ENCODE measurements at regions not wholly inside any gene's neighbourhood (a gene's known extent, or its start where the extent isn't known, plus 50 kb on each side); places are given as distances from the start of the nearest gene placed in this dataset.
"Not testable (repeated sequence)": the region's sequence is repeated elsewhere in the genome, so short reads cannot be mapped to it uniquely, and the experiment has no call there.

DNA sequence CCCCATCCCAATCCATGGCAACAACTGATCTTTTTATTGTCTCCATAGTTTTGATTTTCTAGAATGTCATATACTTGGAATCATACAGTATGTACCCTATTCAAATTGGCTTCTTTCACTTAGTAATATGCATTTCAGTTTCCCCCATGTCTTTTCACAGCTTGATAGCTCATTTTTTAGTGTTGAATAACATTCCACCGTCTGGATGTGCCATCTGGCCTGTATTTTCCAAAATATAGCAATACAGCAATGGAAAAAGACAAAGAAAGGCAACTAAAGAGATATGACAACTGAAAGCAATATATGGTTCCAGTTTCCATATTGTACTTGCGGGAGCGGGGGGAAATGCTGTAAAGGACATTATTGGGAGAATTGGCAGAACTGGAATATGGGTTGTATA is 166.4 kb upstream of the NT5E start:
- TF ChIP-seq CTBP1 (IDR thresholded peaks at IDR 0.05; ENCODE audit: borderline replicate concordance) (no peak), L3MBTL2 (conservative IDR thresholded peaks at IDR 0.05) (no peak), SP1 (IDR thresholded peaks at IDR 0.05) (no peak), LEF1 (IDR thresholded peaks at IDR 0.05; ENCODE audit: borderline replicate concordance) (no peak), TARDBP (IDR thresholded peaks at IDR 0.05) (no peak), HDGF (IDR thresholded peaks at IDR 0.05; ENCODE audit: borderline replicate concordance) (no peak), ZNF384 (IDR thresholded peaks at IDR 0.05) (no peak), ARNT (IDR thresholded peaks at IDR 0.05) (no peak), FOXA1 (IDR thresholded peaks at IDR 0.05) (no peak), SUZ12 (IDR thresholded peaks at IDR 0.05) (no peak), PKNOX1 (IDR thresholded peaks at IDR 0.05) (no peak), BHLHE40 (IDR thresholded peaks at IDR 0.05; ENCODE audit: borderline replicate concordance) (no peak), FOXM1 (IDR thresholded peaks at IDR 0.05; ENCODE audit: borderline replicate concordance) (no peak), FOXK2 (IDR thresholded peaks at IDR 0.05) (no peak), NFRKB (IDR thresholded peaks at IDR 0.05) (no peak), ELF4 (IDR thresholded peaks at IDR 0.05) (no peak)
- ChIA-PET CTCF (no interaction called here), POLR2A (no interaction called here)
- DNase-seq (ENCODE audit: extremely low spot score) = no peak

DNA sequence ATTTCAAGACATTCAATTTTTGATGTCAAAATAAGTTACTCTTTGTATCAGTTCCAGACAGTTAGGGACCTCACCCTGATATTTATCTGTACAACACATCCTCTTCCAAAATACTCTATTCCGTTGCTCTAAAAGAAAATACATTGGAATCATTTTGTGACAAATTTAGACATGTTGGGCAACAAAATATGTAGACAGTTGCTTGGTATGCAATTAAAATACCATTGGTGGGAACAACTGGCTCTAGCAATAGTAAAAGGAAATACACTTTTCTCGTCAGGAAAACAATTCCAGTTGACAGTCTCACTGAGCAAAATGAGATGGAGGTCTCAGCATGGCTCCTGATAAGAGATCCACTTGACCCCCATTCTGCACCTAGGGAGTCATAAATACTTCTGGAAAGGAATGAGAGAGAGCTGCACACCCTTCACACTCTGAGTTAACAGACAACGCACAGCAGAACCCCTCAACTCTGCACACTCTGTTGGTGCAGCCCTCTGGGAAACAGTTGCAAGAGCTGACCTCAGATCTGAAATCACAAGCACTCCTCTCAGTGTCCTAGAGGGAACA is 171.3 kb upstream of the NT5E start:
- DNase-seq (ENCODE audit: extremely low spot score) = no peak
- POLR2A ChIA-PET = no interaction called here
- CTCF ChIA-PET = no interaction called here
- TF ChIP-seq ELF4 (IDR thresholded peaks at IDR 0.05) = no peak
- no peak for TF ChIP-seq PKNOX1 (IDR thresholded peaks at IDR 0.05)
- TF ChIP-seq NFRKB (IDR thresholded peaks at IDR 0.05) = no peak
- TF ChIP-seq SUZ12 (IDR thresholded peaks at IDR 0.05) = no peak
- no peak for TF ChIP-seq BHLHE40 (IDR thresholded peaks at IDR 0.05; ENCODE audit: borderline replicate concordance)
- TF ChIP-seq HDGF (IDR thresholded peaks at IDR 0.05; ENCODE audit: borderline replicate concordance) = no peak
- TF ChIP-seq TARDBP (IDR thresholded peaks at IDR 0.05) = no peak
- no peak for TF ChIP-seq L3MBTL2 (conservative IDR thresholded peaks at IDR 0.05)
- TF ChIP-seq FOXA1 (IDR thresholded peaks at IDR 0.05) = no peak
- no peak for TF ChIP-seq SP1 (IDR thresholded peaks at IDR 0.05)
- TF ChIP-seq ZNF384 (IDR thresholded peaks at IDR 0.05) = no peak
- TF ChIP-seq FOXM1 (IDR thresholded peaks at IDR 0.05; ENCODE audit: borderline replicate concordance) = no peak
- TF ChIP-seq CTBP1 (IDR thresholded peaks at IDR 0.05; ENCODE audit: borderline replicate concordance) = no peak
- TF ChIP-seq FOXK2 (IDR thresholded peaks at IDR 0.05) = no peak

DNA sequence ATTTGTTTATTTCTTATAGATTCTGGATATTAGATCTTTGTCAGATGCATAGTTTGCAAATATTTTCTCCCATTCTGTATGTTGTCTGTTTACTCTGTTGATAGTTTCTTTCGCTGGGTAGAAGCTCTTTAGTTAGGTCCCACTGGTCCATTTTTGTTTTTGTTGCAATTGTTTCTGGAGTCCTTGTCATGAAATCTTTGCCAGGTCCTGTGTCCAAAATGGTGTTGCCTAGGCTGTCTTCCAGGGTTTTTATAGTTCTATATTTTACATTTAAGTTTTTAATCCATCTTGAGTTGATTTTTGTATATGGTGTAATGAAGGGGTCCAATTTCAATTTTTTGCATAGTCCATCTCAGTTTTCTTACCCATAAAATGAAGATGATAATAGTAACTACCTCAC is 173.9 kb upstream of the NT5E start:
- POLR2A ChIA-PET; CTCF ChIA-PET; DNase-seq (ENCODE audit: extremely low spot score): not testable (repeated sequence)

DNA sequence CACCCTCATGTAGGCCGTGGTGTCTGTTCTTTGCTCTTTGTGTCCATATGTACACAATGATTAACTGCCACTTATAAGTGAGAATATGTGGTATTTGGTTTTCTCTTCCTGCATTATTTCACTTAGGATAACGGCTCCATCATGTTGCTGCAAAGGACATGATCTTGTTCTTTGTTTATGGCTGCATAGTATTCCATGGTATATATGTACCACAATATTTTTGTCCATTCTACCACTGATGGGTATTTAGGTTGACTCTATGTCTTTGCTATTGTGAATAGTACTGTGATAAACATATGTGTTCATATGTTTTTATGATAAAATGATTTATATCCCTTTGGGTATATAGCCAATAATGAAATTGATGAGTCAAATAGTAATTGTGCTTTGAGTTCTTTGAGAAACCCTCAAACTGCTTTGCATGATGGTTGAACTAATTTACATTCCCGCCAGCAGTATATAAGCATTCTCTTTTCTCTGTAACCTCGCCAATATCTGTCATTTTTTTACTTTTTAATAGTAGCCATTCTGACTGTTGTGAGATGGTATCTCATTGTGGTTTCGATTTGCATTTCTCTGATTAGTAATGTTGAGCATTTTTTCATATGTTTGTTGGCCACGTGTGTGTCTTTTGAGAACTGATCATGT is 174.4 kb upstream of the NT5E start:
- TF ChIP-seq PKNOX1 (IDR thresholded peaks at IDR 0.05) (no peak), ELF4 (IDR thresholded peaks at IDR 0.05) (no peak), SP1 (IDR thresholded peaks at IDR 0.05) (no peak), LEF1 (IDR thresholded peaks at IDR 0.05; ENCODE audit: borderline replicate concordance) (no peak), FOXM1 (IDR thresholded peaks at IDR 0.05; ENCODE audit: borderline replicate concordance) (no peak), TARDBP (IDR thresholded peaks at IDR 0.05) (no peak), FOXA1 (IDR thresholded peaks at IDR 0.05) (no peak), ZNF384 (IDR thresholded peaks at IDR 0.05) (no peak), ARNT (IDR thresholded peaks at IDR 0.05) (no peak), CTBP1 (IDR thresholded peaks at IDR 0.05; ENCODE audit: borderline replicate concordance) (no peak), BHLHE40 (IDR thresholded peaks at IDR 0.05; ENCODE audit: borderline replicate concordance) (no peak), HDGF (IDR thresholded peaks at IDR 0.05; ENCODE audit: borderline replicate concordance) (no peak), NFRKB (IDR thresholded peaks at IDR 0.05) (no peak), L3MBTL2 (conservative IDR thresholded peaks at IDR 0.05) (no peak), FOXK2 (IDR thresholded peaks at IDR 0.05) (no peak), SUZ12 (IDR thresholded peaks at IDR 0.05) (no peak)
- ChIA-PET POLR2A (no interaction called here), CTCF (no interaction called here)
- DNase-seq (ENCODE audit: extremely low spot score) = no peak

DNA sequence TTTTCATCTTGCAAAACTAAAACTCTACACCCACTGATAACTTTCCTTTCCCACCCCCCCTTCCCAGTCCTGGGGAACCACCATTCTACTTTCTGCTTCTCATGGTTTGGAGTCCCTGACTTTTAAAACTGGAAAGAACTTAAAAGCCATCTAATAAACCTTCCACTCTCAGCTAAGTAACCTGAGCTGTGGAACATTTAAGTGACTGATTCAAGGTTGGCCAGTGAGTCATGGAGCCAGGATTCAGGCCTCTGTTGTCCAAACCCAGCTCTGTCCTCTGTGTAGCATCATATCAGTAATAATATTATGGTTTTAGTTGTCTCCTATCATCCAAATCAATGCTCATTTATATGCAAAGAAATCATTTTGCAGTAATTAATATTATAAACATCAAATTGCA is 176.0 kb upstream of the NT5E start:
- no peak for DNase-seq (ENCODE audit: extremely low spot score)
- TF ChIP-seq L3MBTL2 (conservative IDR thresholded peaks at IDR 0.05) = no peak
- no peak for TF ChIP-seq TARDBP (IDR thresholded peaks at IDR 0.05)
- no peak for TF ChIP-seq PKNOX1 (IDR thresholded peaks at IDR 0.05)
- TF ChIP-seq ARNT (IDR thresholded peaks at IDR 0.05) = no peak
- no peak for TF ChIP-seq SP1 (IDR thresholded peaks at IDR 0.05)
- no peak for TF ChIP-seq BHLHE40 (IDR thresholded peaks at IDR 0.05; ENCODE audit: borderline replicate concordance)
- ChIA-PET CTCF (no interaction called here), POLR2A (no interaction called here)

- POLR2A ChIA-PET = no interaction called here
- DNase-seq (ENCODE audit: extremely low spot score) = no peak
- TF ChIP-seq FOXA1 (IDR thresholded peaks at IDR 0.05) = no peak
- TF ChIP-seq BHLHE40 (IDR thresholded peaks at IDR 0.05; ENCODE audit: borderline replicate concordance) = no peak
- TF ChIP-seq LEF1 (IDR thresholded peaks at IDR 0.05; ENCODE audit: borderline replicate concordance) = no peak
- no peak for TF ChIP-seq ZNF384 (IDR thresholded peaks at IDR 0.05)
- no peak for TF ChIP-seq SP1 (IDR thresholded peaks at IDR 0.05)
- no peak for TF ChIP-seq PKNOX1 (IDR thresholded peaks at IDR 0.05)
- no peak for TF ChIP-seq CTBP1 (IDR thresholded peaks at IDR 0.05; ENCODE audit: borderline replicate concordance)
- TF ChIP-seq FOXM1 (IDR thresholded peaks at IDR 0.05; ENCODE audit: borderline replicate concordance) = no peak
- TF ChIP-seq ELF4 (IDR thresholded peaks at IDR 0.05) = no peak
- TF ChIP-seq FOXK2 (IDR thresholded peaks at IDR 0.05) = no peak
- TF ChIP-seq TARDBP (IDR thresholded peaks at IDR 0.05) = no peak
- no peak for TF ChIP-seq L3MBTL2 (conservative IDR thresholded peaks at IDR 0.05)
- no peak for TF ChIP-seq NFRKB (IDR thresholded peaks at IDR 0.05)
- TF ChIP-seq ARNT (IDR thresholded peaks at IDR 0.05) = no peak
- TF ChIP-seq HDGF (IDR thresholded peaks at IDR 0.05; ENCODE audit: borderline replicate concordance) = no peak
- no peak for TF ChIP-seq SUZ12 (IDR thresholded peaks at IDR 0.05)
- CTCF ChIA-PET = no interaction called here
Observed at GRCh38 chr6:85273046-85273445, 176.8 kb upstream of the NT5E start.

All from HEK293T (cell line).